Liver (tissue), 8 donors: ENCODE measurements at regions not wholly inside any gene's neighbourhood (a gene's known extent, or its start where the extent isn't known, plus 50 kb on each side); places are given as distances from the start of the nearest gene placed in this dataset.

Experiments
- DNase-seq: peaks from one replicate; pipeline ENCODE4 v3.0.0-alpha.2; 2017; ENCODE audit warnings: low spot score
- H3K27ac ChIP-seq, 2 donors: one replicate each; pipeline ENCODE4 v1.7.0; 2013; ENCODE audit warnings: inconsistent platforms in 2 of 2, low read length in 2 of 2, control low read depth in 1 of 2, low read depth in 1 of 2, mild to moderate bottlenecking in 1 of 2
- H3K27me3 ChIP-seq, 4 donors: one replicate each; pipeline versions ENCODE4 v1.6.1 to v1.7.0; 2013; ENCODE audit warnings: low read length in 3 of 4, inconsistent platforms in 1 of 4, mild to moderate bottlenecking in 1 of 4, moderate library complexity in 1 of 4; ENCODE audit not compliant: control insufficient read depth in 4 of 4, insufficient read depth in 4 of 4
- H3K36me3 ChIP-seq, 4 donors: one replicate each; pipeline versions ENCODE4 v1.6.1 to v1.7.0; 2013; ENCODE audit warnings: low read length in 3 of 4, mild to moderate bottlenecking in 3 of 4, low read depth in 1 of 4, moderate library complexity in 1 of 4; ENCODE audit not compliant: control insufficient read depth in 4 of 4, insufficient read depth in 3 of 4
- H3K4me1 ChIP-seq, 4 donors: one replicate each; pipeline versions ENCODE4 v1.6.1 to v1.7.0; 2013; ENCODE audit warnings: low read length in 3 of 4, mild to moderate bottlenecking in 3 of 4, moderate library complexity in 1 of 4; ENCODE audit not compliant: control insufficient read depth in 4 of 4, insufficient read depth in 4 of 4
- H3K4me3 ChIP-seq, 3 donors: one replicate each; pipeline versions ENCODE4 v1.6.1 to v1.7.0; 2013; ENCODE audit warnings: low read length in 3 of 3, control low read depth in 1 of 3, low read depth in 1 of 3, mild to moderate bottlenecking in 1 of 3
- H3K9ac ChIP-seq, 2 donors: one replicate each; pipeline ENCODE4 v1.7.0; 2013; ENCODE audit warnings: low read length in 2 of 2, mild to moderate bottlenecking in 2 of 2, moderate library complexity in 2 of 2, control low read depth in 1 of 2, low read depth in 1 of 2
- H3K9me3 ChIP-seq, 4 donors: one replicate each; pipeline versions ENCODE4 v1.6.1 to v1.7.0; 2013; ENCODE audit warnings: low read length in 3 of 4; ENCODE audit not compliant: control insufficient read depth in 4 of 4
- EGR1 ChIP-seq, 2 donors: IDR thresholded peaks; 2 replicates each; pipeline ENCODE4 v1.6.1; 2016 to 2018; ENCODE audit warnings: antibody characterized with exemption in 2 of 2, low read depth in 2 of 2
- FOXA1 ChIP-seq: IDR thresholded peaks from 2 replicates; pipeline ENCODE4 v1.6.1; 2016; ENCODE audit warnings: antibody characterized with exemption
- FOXA2 ChIP-seq: IDR thresholded peaks from 2 replicates; pipeline ENCODE4 v1.6.1; 2016; ENCODE audit warnings: antibody characterized with exemption
- GABPA ChIP-seq, 2 donors: IDR thresholded peaks in 1 of 2; conservative IDR thresholded peaks in 1 of 2; 2 replicates each; pipeline ENCODE4 v1.6.1; 2016; ENCODE audit warnings: antibody characterized with exemption in 2 of 2, mild to moderate bottlenecking in 1 of 2, moderate library complexity in 1 of 2
- HNF4A ChIP-seq, 2 donors: conservative IDR thresholded peaks; 2 replicates each; pipeline ENCODE4 v1.6.1; 2016; ENCODE audit warnings: antibody characterized with exemption in 2 of 2, mild to moderate bottlenecking in 2 of 2
- HNF4G ChIP-seq: IDR thresholded peaks from 2 replicates; pipeline ENCODE4 v1.6.1; 2016; ENCODE audit warnings: antibody characterized with exemption
- JUND ChIP-seq, 2 donors: IDR thresholded peaks; 2 replicates each; pipeline ENCODE4 v1.6.1; 2016; ENCODE audit warnings: antibody characterized with exemption in 2 of 2
- NR2F2 ChIP-seq: IDR thresholded peaks from 2 replicates; pipeline ENCODE4 v1.6.1; 2016; ENCODE audit warnings: antibody characterized with exemption
- RAD21 ChIP-seq, 2 donors: IDR thresholded peaks; 2 replicates each; pipeline ENCODE4 v1.6.1; 2016; ENCODE audit warnings: antibody characterized with exemption in 2 of 2, mild to moderate bottlenecking in 2 of 2
- RXRA ChIP-seq, 2 donors: IDR thresholded peaks; 2 replicates each; pipeline ENCODE4 v1.6.1; 2017 to 2018; ENCODE audit warnings: antibody characterized with exemption in 2 of 2, mild to moderate bottlenecking in 1 of 2
- SP1 ChIP-seq: IDR thresholded peaks from 2 replicates; pipeline ENCODE4 v1.6.1; 2018; ENCODE audit warnings: antibody characterized with exemption, mild to moderate bottlenecking
- TAF1 ChIP-seq: conservative IDR thresholded peaks from 2 replicates; pipeline ENCODE4 v1.6.1; 2016; ENCODE audit warnings: antibody characterized with exemption, mild to moderate bottlenecking
- YY1 ChIP-seq: IDR thresholded peaks from 2 replicates; pipeline ENCODE4 v1.6.1; 2016; ENCODE audit warnings: antibody characterized with exemption, mild to moderate bottlenecking
- WGBS: extraction: QIAGEN DNeasy Blood & Tissue Kit; methylation state at CpG from one replicate; pipeline ENCODE4 v1.1.7; 2013; 5-methylcytosine and 5-hydroxymethylcytosine counted together
- TF ChIP-seq, protein P1 (sequence below): IDR thresholded peaks from 2 replicates; pipeline ENCODE4 v1.6.1; 2016; ENCODE audit warnings: antibody characterized with exemption
- TF ChIP-seq, protein P2 (sequence below): IDR thresholded peaks from 2 replicates; pipeline ENCODE4 v1.6.1; 2016; ENCODE audit warnings: antibody characterized with exemption, mild to moderate bottlenecking
- TF ChIP-seq, protein P3 (sequence below): fragments of 150-350 bp; IDR thresholded peaks from 2 replicates; pipeline ENCODE4 v1.5.1; 2017; ENCODE audit warnings: improper control_type of control experiment, low read depth, low read length; ENCODE audit not compliant: missing input control
- TF ChIP-seq, protein P4 (sequence below): IDR thresholded peaks from 2 replicates; pipeline ENCODE4 v1.6.1; 2016; ENCODE audit warnings: antibody characterized with exemption
- TF ChIP-seq, protein P5 (sequence below): IDR thresholded peaks from 2 replicates; pipeline ENCODE4 v1.6.1; 2016; ENCODE audit warnings: antibody characterized with exemption
- donor health status: healthy.
- donor health status: healthy.
- donor health status: healthy.
- donor health status: healthy.
- donor health status: healthy.

DNA sequence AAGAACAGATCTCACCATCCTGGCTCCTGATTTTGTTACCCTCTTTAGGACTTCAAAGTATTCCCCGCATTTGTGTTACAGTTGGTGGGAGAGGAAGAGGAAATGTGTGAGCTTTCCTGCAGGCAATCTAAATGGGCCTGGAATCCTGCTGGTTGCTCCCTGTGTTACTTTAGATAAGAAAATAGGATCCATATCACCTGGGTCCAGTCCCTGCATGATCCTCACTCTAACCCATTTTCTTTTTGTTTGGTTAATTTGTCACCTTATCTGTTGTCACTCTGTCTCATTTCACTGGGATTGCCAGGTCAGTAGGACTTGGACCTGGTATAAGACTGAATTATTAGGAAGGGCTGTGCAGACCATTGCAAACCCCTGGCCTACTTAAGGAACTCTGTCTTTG is 175.9 kb upstream of the GJE1 start:
- Histone ChIP-seq H3K4me3 (no peak overlapping the region), H3K27me3 (no peaks in the 10 kb centered on the region), H3K9me3 (peaks cover 1 to 7% (median 2%) of the 10 kb centered on the region in 4 donors), H3K9ac (no peak overlapping the region), H3K27ac (no peak overlapping the region), H3K4me1 (peaks cover 0 to 17% (median 7%) of the 10 kb centered on the region in 4 donors), H3K36me3 (no peaks in the 10 kb centered on the region)
- DNase-seq: no peak
- peak in 1 of 2 donors; percentile 36 for TF ChIP-seq HNF4A (conservative IDR thresholded peaks at IDR 0.05)
- TF ChIP-seq, protein P1, sequence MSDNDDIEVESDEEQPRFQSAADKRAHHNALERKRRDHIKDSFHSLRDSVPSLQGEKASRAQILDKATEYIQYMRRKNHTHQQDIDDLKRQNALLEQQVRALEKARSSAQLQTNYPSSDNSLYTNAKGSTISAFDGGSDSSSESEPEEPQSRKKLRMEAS: no peak
- TF ChIP-seq, protein P2, sequence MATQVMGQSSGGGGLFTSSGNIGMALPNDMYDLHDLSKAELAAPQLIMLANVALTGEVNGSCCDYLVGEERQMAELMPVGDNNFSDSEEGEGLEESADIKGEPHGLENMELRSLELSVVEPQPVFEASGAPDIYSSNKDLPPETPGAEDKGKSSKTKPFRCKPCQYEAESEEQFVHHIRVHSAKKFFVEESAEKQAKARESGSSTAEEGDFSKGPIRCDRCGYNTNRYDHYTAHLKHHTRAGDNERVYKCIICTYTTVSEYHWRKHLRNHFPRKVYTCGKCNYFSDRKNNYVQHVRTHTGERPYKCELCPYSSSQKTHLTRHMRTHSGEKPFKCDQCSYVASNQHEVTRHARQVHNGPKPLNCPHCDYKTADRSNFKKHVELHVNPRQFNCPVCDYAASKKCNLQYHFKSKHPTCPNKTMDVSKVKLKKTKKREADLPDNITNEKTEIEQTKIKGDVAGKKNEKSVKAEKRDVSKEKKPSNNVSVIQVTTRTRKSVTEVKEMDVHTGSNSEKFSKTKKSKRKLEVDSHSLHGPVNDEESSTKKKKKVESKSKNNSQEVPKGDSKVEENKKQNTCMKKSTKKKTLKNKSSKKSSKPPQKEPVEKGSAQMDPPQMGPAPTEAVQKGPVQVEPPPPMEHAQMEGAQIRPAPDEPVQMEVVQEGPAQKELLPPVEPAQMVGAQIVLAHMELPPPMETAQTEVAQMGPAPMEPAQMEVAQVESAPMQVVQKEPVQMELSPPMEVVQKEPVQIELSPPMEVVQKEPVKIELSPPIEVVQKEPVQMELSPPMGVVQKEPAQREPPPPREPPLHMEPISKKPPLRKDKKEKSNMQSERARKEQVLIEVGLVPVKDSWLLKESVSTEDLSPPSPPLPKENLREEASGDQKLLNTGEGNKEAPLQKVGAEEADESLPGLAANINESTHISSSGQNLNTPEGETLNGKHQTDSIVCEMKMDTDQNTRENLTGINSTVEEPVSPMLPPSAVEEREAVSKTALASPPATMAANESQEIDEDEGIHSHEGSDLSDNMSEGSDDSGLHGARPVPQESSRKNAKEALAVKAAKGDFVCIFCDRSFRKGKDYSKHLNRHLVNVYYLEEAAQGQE: no peak
- 68% methylated on average over 1 of the region's 1 CpG for WGBS

DNA sequence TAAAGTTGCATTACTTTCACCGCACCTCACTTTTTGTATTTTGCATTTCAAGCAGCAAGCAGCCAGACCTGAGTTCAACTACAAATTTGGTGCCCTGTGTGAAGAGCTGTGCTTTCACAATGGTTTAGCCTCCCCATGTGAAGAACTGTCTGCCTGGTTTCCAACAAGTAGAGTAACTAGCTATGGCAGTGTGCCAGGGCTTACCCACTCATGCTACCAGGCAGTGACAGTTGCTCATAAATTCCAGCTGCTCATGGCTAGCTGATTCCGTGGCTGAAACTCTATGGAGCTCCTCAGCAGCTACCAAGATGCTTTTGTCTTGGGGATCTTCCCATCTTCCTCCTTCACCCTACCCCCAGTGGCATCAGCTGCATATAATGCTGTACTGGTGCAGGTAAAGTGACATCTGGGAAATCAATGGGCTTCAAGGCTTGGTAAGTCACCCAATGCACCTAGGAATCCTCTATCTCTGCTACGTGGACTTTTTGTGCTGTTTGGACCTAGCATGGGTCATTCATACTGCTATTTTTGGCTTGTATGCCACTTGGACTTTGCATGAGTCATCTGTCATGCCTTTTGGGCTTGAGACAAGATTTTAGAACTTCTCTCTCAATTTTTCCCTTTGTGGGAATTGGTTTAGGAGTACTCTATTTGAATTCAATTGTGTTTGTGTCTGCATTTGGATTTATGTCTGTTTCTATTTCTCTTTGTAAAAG is 176.5 kb upstream of the GJE1 start:
- Histone ChIP-seq H3K9me3 (peaks cover 1 to 7% (median 4%) of the 10 kb centered on the region in 4 donors), H3K4me3 (no peak overlapping the region), H3K36me3 (no peaks in the 10 kb centered on the region), H3K27me3 (no peaks in the 10 kb centered on the region), H3K4me1 (peaks cover 0 to 17% (median 7%) of the 10 kb centered on the region in 4 donors), H3K27ac (no peak overlapping the region), H3K9ac (no peak overlapping the region)
- TF ChIP-seq TAF1: no peak
- no peak for TF ChIP-seq GABPA (IDR thresholded peaks at IDR 0.05 in 1 of 2, conservative IDR thresholded peaks at IDR 0.05 in 1 of 2)
- TF ChIP-seq HNF4G: peak; percentile 30
- TF ChIP-seq, protein P1: no peak
- TF ChIP-seq FOXA2: no peak
- TF ChIP-seq, protein P3, sequence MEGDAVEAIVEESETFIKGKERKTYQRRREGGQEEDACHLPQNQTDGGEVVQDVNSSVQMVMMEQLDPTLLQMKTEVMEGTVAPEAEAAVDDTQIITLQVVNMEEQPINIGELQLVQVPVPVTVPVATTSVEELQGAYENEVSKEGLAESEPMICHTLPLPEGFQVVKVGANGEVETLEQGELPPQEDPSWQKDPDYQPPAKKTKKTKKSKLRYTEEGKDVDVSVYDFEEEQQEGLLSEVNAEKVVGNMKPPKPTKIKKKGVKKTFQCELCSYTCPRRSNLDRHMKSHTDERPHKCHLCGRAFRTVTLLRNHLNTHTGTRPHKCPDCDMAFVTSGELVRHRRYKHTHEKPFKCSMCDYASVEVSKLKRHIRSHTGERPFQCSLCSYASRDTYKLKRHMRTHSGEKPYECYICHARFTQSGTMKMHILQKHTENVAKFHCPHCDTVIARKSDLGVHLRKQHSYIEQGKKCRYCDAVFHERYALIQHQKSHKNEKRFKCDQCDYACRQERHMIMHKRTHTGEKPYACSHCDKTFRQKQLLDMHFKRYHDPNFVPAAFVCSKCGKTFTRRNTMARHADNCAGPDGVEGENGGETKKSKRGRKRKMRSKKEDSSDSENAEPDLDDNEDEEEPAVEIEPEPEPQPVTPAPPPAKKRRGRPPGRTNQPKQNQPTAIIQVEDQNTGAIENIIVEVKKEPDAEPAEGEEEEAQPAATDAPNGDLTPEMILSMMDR: no peak
- peak; percentile 70 to 86 for TF ChIP-seq HNF4A (conservative IDR thresholded peaks at IDR 0.05)
- TF ChIP-seq YY1: no peak
- TF ChIP-seq, protein P2: no peak
- no peak for TF ChIP-seq NR2F2
- TF ChIP-seq JUND (IDR thresholded peaks at IDR 0.05): peak; percentile 21 to 91
- TF ChIP-seq, protein P4, sequence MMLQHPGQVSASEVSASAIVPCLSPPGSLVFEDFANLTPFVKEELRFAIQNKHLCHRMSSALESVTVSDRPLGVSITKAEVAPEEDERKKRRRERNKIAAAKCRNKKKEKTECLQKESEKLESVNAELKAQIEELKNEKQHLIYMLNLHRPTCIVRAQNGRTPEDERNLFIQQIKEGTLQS: peak; percentile 17
- peak in 1 of 2 donors; percentile 3 for TF ChIP-seq RAD21 (IDR thresholded peaks at IDR 0.05)
- TF ChIP-seq FOXA1: no peak
- peak in 1 of 2 donors; percentile 36 for TF ChIP-seq RXRA (IDR thresholded peaks at IDR 0.05)
- TF ChIP-seq, protein P5, sequence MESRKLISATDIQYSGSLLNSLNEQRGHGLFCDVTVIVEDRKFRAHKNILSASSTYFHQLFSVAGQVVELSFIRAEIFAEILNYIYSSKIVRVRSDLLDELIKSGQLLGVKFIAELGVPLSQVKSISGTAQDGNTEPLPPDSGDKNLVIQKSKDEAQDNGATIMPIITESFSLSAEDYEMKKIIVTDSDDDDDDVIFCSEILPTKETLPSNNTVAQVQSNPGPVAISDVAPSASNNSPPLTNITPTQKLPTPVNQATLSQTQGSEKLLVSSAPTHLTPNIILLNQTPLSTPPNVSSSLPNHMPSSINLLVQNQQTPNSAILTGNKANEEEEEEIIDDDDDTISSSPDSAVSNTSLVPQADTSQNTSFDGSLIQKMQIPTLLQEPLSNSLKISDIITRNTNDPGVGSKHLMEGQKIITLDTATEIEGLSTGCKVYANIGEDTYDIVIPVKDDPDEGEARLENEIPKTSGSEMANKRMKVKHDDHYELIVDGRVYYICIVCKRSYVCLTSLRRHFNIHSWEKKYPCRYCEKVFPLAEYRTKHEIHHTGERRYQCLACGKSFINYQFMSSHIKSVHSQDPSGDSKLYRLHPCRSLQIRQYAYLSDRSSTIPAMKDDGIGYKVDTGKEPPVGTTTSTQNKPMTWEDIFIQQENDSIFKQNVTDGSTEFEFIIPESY: no peak
- TF ChIP-seq EGR1 (IDR thresholded peaks at IDR 0.05; ENCODE audit: low read depth in 2 of 2): no peak
- peak; percentile 39 for TF ChIP-seq SP1
- 63% methylated on average over 3 of the region's 3 CpGs for WGBS
- DNase-seq: no peak
